Bronchial epithelial cell (primary cell): ENCODE measurements at regions not wholly inside any gene's neighbourhood (a gene's known extent, or its start where the extent isn't known, plus 50 kb on each side); places are given as distances from the start of the nearest gene placed in this dataset.

Source experiments
- DNase-seq: peaks from one replicate; pipeline ENCODE4 v3.0.0-alpha.2; 2010; ENCODE audit warnings: low read depth
- FAIRE-seq: peaks from 2 replicates; lab custom pipeline; 2011; peaks lifted over from hg19 to GRCh38; lab: Jason Lieb, UNC
- H3K27me3 ChIP-seq: 2 replicates; pipeline ENCODE4 v1.5.1; 2011; ENCODE audit warnings: low read length; ENCODE audit not compliant: control insufficient read depth, insufficient read depth
- H3K36me3 ChIP-seq: 2 replicates; pipeline ENCODE4 v1.5.1; 2011; ENCODE audit warnings: low read length; ENCODE audit not compliant: control insufficient read depth, insufficient read depth
- H3K4me3 ChIP-seq: 2 replicates; pipeline ENCODE4 v1.5.1; 2011; ENCODE audit warnings: mild to moderate bottlenecking, low read depth, low read length, control low read depth
- TF ChIP-seq, protein P1 (sequence below): IDR thresholded peaks from 2 replicates; pipeline ENCODE4 v1.5.1; 2011; ENCODE audit warnings: mild to moderate bottlenecking, moderate library complexity, low read length, control low read depth, inconsistent platforms; ENCODE audit not compliant: insufficient read depth, severe bottlenecking

DNA sequence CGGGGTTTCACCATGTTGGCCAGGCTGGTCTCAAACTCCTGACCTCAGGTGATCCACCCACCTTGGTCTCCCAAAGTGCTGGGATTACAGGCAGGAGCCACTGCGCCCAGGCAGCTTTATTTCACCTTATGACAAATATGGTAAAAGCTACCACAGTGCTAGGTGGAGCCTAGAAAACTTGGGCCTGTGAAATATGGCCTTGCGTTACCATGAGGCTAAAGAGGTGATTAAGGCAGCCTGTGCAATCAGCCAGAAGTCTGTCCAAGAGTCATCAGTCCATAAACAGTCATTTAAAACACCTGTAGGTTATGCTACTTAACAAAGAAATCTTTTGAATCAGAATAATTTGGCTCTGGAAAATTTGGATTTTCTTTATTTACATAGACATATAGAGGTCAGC lies 114.8 kb upstream of the ANKH start:
- no peak for FAIRE-seq
- no peaks in the 10 kb centered on the region for H3K36me3 ChIP-seq
- TF ChIP-seq, protein P1, sequence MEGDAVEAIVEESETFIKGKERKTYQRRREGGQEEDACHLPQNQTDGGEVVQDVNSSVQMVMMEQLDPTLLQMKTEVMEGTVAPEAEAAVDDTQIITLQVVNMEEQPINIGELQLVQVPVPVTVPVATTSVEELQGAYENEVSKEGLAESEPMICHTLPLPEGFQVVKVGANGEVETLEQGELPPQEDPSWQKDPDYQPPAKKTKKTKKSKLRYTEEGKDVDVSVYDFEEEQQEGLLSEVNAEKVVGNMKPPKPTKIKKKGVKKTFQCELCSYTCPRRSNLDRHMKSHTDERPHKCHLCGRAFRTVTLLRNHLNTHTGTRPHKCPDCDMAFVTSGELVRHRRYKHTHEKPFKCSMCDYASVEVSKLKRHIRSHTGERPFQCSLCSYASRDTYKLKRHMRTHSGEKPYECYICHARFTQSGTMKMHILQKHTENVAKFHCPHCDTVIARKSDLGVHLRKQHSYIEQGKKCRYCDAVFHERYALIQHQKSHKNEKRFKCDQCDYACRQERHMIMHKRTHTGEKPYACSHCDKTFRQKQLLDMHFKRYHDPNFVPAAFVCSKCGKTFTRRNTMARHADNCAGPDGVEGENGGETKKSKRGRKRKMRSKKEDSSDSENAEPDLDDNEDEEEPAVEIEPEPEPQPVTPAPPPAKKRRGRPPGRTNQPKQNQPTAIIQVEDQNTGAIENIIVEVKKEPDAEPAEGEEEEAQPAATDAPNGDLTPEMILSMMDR, result no peak
- no peak overlapping the region for H3K4me3 ChIP-seq
- no peaks in the 10 kb centered on the region for H3K27me3 ChIP-seq
- DNase-seq, result no peak

DNA sequence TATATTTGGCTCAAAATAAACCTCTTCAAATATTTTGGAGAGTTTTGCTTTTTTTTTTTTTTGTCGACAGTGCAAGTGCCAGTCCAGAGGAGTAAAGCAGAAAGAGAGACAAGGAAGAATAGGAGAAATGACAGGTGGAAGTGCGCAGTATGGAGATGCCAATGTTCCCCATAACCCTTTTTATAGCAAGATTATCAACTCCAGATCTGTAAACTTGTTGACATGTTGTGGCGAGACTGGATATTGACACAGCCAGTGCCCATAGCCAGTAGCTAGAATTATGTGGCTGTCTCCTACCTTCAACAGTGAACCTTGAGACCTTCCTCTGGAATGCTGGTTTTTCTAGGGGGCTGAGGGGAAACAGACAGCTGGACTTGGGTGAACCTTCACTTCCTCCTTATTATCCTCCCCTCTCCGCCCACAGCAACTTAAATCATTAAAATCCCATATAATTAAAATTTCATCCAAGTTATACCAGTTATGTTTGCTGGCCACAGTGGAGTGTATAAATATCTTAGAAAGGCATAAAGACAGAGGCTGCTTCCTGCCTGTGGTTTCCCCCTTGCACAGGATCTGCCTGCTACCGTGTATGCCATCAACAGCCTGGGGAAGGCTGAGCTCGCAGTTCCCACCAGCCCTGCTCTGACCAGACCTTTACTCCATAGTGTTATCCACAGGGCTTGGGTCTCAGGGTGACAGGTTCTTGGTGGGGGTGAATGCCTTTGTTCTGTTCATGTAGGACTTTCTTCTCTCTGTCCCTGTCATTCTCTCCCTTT lies 112.3 kb upstream of the ANKH start:
- DNase-seq, result no peak
- H3K27me3 ChIP-seq, result no peaks in the 10 kb centered on the region
- FAIRE-seq, result no peak
- H3K4me3 ChIP-seq, result no peak overlapping the region
- TF ChIP-seq, protein P1, result no peak
- no peaks in the 10 kb centered on the region for H3K36me3 ChIP-seq

DNA sequence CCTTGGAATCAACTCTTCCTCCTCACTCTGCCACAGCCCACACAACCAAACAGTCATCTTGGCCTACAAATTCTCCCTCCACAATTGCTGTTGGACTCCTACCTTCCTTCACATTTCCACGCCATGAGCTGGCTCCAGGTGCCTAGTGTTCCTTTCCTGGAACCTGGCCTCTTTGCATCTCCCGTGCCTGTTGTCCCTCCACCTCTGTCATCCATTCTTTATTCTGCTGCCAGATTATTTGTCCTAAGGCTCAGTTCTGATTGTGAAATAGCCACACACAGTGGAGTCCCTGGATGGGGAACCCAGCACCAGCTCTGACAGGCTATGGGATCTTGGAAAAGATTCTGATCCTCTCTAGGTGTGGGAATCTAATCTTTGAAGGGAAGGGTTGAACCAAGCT lies 109.1 kb upstream of the ANKH start:
- FAIRE-seq, result no peak
- H3K36me3 ChIP-seq, result no peaks in the 10 kb centered on the region
- TF ChIP-seq, protein P1, result no peak
- H3K4me3 ChIP-seq, result no peak overlapping the region
- no peak for DNase-seq
- H3K27me3 ChIP-seq, result no peaks in the 10 kb centered on the region

DNA sequence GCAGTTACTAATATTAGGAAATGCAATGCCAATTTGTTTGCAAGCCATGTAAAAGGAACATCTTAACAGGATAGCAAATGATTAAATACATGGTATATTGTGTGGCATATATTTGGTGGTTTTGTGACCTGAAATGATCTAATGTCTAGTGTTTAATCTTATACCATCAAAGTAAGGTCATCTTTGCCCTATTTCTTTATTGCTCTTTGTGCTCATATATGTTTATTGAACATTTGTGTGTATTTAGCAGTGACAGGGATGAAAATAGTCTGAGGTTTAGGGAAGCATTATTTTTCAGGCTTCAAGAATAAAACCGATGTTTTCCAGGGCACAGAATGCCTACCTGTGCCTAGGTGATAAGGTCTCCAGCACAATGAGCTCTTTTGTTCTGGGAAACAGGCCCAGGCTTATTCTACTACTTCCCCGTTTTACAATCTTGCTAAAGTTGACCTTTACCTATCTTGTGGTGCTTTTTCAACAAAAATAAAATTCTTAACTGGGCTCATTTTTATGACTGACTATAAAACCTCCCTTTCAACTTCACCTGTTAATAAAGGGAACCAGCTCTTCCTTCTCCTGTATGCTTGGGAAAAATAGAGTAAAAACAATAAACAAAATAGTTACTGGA lies 105.6 kb upstream of the ANKH start:
- Histone ChIP-seq H3K27me3 (no peaks in the 10 kb centered on the region), H3K4me3 (no peak overlapping the region), H3K36me3 (no peaks in the 10 kb centered on the region)
- DNase-seq, result peak; percentile 9
- TF ChIP-seq, protein P1, result no peak
- no peak for FAIRE-seq

DNA sequence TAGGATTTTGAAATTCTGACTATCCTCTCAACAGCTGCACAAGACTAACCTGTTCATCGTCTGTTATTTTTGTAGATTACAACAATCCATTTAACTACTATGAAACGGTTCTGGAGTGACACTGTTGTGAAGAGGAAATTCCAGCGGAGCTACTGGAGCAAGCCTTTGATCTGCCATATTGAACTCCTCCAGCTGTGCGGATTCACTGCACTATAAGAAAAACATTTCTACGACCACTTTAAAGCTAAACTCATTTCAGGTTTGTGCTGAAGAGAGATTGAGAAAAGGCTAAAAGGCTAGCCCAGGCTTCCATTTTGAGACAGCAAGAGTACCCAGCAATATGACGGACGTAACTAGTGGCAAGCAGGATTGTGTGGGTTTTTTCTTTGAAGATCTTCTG lies 104.9 kb upstream of the ANKH start:
- DNase-seq (no peak), FAIRE-seq (no peak)
- no peaks in the 10 kb centered on the region for H3K36me3 ChIP-seq
- TF ChIP-seq, protein P1, result no peak
- no peak overlapping the region for H3K4me3 ChIP-seq
- H3K27me3 ChIP-seq, result no peaks in the 10 kb centered on the region
